AML-193 (cell line): ENCODE measurements at regions not wholly inside any gene's neighbourhood (a gene's known extent, or its start where the extent isn't known, plus 50 kb on each side); places are given as distances from the start of the nearest gene placed in this dataset.
"Not testable (repeated sequence)": the region's sequence is repeated elsewhere in the genome, so short reads cannot be mapped to it uniquely, and the experiment has no call there.

Source experiments
- DNase-seq, 2 experiments: peaks; one replicate each; lab custom pipeline; 2025; lab: John Stamatoyannopoulos, UW

DNA sequence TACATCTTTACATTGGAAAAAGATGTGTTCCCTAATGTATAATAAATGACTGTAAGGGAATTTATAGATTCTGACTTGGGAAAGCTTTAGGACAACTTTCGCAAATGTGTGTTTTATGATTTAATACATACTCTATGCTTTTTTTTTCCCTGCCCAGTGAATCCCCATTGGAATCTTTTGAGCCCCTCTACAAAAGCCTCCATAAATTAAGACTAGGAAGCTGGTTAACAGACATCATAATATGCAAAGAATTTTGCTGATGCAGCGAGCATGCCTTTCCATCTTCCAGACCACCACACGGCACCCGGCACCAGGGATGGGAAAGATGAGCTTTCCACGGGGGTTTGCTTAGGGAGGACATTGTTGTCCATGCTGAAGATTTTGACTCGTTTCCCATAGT is 156.1 kb upstream of the IVNS1ABP start:
- no peak for DNase-seq

DNA sequence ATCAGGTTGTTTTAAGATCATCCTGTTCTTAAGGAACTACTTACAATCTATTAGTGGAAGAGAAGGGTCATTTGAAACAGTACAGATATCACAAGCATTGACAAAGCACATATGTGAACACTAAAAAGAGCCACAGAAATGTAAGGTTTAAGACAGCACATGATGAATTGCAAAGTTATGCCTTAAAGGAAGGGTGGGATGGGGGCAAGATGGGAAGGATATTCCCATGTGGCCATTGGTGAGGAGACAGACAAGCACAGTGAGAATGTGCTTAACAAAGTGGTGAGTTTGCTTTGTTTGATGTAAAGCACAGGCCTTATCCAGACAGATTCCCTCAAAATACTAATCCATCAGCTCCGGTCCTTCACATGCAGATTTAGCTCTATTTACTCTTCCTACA is 151.6 kb upstream of the IVNS1ABP start:
- DNase-seq = no peak

DNA sequence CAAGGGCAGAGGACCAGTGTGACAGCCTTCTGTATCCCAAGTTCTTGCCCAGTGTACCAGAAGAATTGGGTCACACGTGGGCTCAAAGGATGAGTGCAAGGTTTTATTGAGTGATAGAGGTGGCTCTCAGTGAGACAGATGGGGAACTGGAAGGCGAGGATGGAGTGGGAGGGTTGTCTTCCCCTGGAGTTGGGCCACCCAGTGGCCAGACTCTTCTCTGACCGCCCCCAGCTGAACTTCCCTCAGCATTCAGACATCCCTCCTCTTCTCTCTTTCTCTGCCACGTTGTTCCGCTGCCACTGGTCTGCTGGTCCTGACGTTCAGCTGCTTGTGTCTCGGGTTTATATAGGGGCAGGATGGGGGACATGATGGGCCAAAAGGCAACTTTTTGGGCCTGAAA is 150.1 kb upstream of the IVNS1ABP start:
- DNase-seq = no peak

DNA sequence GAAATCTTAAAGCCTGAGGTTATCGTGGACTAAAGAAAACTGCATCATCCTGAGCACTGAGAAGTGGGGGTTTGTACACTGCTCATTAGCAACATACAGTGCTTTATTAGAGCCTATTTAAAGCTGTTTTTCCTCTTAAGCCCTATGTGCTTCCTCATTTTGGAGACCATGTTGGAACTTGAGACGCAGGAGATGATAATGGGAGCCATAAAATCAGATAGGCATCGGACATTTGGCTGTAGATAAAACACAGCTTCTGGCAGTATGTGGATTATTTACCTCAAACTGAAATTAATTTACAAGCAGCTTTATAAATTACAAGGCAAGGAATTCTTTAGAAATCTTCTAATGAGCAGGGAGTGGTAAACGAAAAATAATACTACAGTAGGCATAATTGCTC is 147.7 kb upstream of the IVNS1ABP start:
- DNase-seq = no peak

DNA sequence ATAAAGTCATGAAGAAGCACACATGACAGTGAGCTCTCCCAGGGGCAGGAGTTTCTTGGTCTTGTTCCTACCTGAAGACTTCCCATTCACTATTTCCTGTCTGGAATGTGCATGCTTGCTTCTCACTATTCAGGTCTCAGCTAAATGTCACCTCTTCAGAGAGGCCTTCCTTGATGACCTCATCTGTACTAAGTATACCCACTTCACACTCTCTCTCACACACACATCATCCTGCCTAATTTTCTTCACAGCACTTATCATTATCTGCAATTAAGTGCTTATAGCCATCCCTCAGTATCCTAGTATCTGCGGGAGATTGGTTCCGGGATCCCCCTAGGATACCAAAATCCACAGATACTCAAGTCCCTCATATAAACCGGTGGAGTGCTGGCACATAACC is 146.4 kb upstream of the IVNS1ABP start:
- no peak for DNase-seq

DNA sequence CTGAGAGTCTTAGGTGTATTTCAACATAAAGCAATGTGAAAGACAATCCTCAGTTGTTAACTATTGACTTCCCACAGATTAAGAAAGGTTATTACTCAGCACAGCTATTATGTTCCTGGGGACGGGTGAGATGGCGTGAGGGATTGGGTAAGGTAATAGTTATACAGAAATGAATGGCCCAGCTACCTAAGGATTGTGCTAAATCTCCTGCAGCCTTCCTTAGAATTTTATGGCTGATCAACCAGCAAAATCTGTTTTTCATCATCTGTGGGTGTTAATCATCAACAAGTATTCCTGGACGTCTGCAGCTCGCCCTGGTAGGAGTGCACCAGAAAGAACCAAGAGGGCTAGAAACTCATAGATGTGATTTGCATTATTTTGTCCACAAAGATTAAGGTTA is 146.0 kb upstream of the IVNS1ABP start:
- no peak for DNase-seq

DNA sequence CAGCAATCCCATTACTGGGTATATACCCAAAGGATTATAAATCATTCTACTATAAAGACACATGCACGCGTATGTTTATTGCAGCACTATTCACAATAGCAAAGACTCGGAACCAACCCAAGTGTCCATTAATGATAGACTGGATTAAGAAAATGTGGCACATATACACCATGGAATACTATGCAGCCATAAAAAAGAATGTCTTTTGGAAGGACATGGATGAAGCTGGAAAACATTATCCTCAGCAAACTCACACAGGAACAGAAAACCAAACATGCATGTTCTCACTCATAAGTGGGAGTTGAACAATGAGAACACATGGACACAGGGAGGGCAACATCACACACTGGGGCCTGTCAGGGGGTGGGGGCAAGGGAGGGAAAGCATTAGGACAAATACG is 143.7 kb upstream of the IVNS1ABP start:
- not testable (repeated sequence) for DNase-seq

DNA sequence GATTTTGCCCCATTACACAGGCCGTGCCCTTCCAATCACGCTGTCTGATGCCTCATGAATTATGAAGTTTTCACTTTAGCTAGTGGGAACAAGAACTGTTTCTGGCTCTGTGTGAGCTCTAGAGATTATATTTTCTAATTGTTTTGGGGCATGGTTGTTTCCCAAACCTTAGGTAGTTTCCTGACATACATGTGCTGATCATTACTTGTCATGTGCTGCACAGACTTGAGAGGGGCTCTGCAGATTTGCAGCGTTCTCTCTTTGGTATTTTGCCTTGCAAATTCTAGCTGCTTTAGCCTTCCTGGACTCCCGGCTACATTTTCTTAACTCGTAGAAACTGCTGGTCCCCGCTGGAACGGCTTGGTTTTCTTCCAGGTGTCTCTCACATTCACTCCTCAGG is 142.1 kb upstream of the IVNS1ABP start:
- no peak for DNase-seq

DNA sequence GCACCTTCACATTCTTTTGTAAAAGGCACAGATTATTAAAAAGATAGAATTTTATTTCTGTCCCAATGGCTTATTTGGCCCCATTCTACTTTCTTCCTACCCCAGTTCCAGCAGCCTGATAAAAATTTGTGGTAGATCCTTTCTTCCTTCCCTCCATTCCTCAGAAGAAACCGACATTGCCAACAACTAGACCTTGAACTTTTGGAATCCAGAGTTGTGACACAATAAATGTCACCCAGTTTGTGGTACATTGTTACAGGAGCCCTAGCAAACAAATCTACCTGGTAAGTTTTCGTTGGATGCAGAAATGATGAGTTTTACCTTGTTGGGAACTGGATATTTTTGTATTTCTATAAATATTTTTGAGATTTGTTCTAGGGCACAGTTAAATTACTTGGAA is 141.6 kb upstream of the IVNS1ABP start:
- no peak for DNase-seq

DNA sequence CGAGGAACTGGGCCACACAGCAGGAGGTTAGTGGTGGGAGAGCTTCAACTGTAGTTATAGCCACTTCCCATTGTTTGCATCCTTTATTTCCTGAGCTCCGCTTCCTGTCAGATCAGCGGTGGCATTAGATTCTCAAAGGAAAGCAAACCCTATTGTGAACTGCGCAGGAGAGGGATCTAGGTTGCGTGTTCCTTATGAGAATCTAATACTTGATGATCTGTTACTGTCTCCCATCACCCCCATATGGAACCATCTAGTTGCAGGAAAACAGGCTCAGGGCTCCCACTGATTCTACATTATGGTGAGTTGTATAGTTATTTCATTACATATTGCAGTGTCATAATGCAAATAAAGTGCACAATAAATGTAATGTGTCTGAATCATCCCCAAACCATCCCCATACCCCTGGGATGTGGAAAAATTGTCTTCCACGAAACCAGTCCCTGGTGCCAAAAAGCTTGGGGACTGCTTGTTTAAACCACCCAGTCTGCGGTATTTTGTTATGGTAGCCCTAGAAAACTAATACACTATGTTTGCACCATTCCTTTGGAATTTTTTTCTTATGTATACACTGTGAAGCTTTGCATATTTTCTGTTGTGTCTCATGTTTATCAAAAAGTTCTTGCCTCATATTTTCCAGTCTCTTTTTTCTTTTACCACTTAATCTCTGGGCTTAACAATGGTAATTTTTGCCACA is 136.6 kb upstream of the IVNS1ABP start:
- DNase-seq = no peak

DNA sequence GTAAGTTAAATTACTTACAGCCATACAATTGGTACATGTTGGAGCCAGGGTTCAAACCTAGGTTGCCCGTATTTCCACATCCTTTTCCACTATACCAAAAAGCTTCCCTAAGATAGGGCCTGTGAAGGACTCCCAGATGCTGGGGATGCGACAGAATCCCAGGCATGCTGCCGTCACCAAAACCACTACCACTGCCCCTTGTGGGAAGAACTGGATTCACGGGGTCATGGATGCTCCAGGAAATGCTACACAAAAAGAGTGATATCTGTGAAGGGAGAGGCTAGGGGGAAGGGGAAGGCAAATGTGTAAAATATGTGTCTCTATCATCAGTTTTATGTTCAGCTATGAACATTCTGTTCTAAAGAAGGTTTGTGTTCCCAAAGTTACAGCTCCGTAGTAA is 133.9 kb upstream of the IVNS1ABP start:
- DNase-seq = no peak

DNA sequence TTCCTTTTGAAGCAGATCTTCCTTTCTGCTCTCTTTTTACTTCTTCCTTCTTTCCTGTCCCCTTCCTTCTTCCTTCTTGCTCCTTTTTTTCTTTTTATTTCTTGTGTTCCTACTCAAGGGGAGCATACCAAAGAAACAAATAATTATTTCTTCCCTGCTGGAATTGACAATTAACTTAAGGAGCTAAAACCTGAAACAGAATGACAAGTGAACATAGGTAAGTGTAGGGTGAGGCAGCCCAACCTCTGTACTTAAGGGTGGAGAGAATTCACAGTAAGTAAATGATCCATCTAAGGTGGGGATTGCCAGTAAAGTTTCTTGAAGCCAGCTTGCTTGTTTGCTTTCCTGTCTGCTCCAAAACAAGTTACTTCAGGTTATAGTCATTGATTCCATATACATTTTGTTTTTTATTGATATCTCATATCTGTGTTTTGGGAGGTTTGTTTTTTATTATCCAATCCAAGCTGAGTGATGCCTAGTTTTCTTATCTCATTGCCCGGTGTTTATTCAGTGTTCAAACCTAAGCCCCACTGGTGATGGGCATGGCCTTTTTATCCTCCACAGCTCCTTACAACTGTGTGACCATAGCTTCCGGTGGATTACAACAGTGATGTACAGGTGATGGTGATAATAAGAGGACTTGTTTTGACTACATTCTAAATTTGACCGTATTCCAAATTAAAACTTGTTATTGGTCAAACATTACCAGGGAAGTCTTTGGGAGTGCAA is 133.2 kb upstream of the IVNS1ABP start:
- no peak for DNase-seq

DNA sequence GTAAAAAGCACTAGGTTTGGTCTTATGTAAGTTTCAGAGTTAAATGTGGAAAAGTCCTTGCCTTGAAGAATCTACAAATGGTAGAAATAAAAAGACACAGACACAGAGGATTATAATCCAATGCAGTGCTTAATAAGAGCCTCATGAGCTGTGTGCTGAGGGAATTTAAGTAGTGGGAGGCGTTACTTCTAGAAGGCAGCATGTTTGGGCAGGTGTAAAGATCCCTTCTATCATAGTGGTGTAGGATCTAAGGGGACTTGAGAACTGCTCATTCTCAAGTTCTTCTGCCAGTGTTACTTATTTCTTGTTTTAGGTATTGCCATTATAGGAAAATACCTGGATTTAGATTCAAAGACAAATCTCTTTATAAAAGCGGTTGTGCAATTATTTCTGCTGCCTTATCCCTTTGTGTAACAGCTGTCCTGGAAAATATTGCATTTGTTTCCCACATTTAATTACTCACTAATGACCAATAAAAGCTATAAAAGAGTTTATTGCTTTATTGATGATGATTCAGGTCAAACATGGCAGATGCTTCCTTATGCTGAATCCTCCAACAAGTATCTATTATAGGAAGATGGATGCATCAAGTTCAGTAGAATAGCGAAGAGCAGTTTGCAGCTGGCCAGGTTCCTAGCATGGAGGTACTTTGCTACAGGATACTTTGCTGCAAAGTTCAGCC is 132.5 kb upstream of the IVNS1ABP start:
- DNase-seq = no peak

DNA sequence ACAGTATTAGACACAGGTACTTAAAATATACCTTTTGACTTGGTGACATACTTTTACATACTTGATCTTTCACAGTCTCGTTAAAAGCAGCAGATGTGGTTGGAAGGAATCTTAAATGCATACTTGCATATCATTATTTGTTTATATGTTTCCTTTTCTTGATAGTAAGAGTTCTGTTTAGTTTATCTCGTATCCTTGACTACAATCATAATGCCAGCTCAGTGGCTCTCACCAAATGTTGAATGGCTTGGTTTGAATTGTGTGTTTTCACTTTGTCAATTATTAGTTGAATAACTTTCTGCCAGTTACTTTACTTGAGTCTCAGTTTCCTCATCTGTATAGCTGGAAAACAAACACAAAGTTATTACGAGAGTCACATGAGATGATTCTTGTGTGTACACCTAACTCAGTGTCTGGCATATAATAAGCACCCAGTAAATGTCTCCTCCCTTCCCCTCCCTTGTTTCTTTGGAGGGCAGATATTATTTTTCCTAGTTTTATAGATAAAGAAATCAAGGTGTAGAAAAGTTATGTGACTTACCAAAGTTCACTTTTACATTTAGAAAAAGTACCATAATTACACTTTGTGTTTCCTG is 131.6 kb upstream of the IVNS1ABP start:
- no peak for DNase-seq

DNA sequence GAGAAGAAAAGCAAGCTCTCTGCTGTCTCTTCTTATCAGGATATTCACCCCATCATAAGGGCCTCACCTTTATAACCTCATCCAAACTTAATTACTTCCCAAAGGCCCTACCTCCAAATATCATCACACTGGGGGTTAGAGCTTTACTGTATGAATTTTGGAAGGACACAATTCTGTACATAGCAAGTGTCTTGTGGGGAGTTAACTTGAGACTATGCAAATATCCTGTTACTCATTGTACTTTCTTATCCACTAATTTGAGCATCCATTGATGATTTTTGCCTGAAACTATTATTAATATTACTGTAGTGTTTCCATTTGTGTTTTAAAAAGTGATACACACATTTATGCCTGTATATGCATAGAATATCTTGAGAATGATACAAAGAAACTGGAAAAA is 129.1 kb upstream of the IVNS1ABP start:
- DNase-seq = no peak

DNA sequence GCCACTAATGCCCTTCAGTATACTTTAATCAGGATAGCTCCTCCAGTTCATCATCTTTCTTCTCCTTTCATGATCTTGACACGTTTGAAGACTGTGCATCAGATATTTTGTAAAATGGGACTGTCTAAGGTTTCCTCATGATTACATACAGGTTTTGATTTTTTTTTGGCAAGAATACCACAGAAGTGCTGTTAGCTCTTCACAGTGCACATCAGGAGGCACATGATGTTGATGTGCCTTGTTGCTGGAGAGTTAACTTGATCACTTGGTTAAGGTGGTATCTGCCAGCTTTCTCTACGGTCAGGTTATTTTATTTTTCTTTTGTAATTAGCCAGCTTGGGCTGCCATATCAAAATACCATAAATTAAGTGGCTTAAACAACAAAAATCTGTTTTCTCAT is 128.6 kb upstream of the IVNS1ABP start:
- no peak for DNase-seq

DNA sequence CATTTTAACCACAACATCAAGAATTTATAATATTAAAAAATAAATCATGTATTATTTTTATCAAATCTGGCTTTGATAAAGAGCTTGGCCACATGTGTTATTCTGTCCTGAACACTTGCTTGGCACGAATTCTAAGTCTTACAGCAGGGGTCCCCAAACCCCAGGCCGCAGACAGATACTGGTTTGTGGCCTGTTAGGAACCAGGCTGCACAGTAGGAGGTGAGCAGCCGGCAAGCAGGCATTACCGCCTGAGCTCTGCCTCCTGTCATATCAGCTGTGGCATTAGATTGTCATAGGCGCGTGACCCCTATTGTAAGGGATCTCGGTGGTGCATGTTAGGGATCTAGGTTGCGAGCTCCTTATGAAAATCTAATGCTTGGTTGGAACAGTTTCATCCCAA is 127.6 kb upstream of the IVNS1ABP start:
- no peak for DNase-seq

DNA sequence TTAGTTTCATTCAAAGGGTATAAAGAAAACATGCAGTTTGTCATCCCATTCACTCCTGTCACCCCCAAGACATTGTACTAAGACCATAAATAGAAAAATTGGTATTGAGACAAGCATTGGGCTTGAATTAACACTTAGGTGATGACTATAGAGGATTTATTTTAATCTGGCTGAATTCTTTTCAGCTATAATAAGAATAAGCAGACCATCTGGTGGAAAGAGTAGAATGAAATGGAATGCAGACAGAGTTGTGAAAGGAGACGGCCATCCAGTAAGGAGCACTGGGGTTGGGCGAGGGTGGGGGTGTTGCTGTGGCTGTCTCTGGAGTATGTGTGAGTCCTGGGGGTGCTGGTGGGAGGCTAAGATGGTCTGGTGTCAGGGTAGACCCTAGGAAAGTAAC is 125.0 kb upstream of the IVNS1ABP start:
- DNase-seq = no peak

DNA sequence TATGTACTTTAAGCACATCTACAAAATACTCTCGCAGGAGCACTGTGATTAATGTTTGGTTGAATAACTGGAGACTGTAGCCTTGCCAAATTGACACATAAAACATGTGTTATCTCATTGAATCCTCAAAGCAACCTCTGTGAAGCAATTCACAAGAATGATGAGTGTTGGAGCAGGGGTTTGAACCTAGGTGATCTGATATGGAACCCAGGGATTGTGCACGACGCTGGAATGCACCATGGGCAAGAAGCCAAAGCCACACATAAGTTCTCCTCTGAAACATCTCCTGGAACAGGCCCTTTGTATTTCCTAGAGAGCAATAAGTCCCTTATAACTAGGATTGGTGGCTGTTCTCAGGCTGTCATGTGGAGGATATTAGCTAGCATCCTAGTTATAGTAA is 124.6 kb upstream of the IVNS1ABP start:
- DNase-seq = no peak

DNA sequence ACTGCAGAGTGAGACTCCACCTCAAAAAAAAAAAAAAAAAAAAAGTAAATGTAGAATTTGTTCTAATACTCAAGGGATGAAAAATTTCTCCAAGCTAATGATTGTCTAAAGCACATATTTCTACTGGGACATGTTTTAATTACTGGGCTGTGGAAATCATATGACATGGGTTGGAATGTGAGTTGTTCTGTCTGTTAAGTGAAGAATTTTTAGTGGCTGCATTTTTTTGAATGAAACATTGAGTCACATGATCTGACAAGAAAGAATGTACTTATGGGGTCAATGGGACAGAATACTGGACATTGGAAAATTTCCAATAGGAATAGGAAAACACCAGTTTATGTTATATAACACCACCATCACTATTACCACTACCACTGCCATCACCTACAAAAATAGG is 123.8 kb upstream of the IVNS1ABP start:
- DNase-seq = no peak

DNA sequence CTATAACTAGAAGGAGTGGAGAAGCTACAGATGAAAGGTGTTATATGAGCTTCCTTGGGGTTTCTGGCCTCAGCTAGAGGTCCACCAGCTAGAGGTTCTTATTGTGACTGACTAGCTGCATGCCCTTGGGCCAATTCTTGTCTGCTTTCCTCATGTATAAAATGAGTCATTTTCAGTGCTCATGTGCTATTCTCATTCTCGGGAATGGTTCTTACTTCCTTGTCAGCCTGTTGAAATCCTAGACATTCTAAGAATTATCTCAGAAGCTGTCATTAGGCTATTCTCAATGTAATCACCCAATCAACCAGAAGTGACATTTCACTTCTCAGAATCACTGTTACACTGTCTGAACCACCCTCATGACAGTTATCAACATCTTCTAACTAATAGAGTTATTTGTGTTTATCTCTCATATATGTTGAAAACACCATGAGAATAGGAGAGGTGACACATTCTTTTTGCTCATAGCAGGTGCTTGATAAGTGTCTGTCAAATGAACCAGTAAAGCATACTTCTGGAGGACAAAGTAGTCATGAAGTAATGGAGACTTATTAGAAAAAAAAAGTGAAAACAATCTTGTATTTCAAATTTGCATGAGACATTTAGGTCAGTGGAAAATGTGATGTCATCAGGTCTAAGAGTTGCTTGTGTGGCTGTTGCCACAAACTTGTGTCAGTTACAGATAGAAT is 122.8 kb upstream of the IVNS1ABP start:
- peak; percentile 93 for DNase-seq

DNA sequence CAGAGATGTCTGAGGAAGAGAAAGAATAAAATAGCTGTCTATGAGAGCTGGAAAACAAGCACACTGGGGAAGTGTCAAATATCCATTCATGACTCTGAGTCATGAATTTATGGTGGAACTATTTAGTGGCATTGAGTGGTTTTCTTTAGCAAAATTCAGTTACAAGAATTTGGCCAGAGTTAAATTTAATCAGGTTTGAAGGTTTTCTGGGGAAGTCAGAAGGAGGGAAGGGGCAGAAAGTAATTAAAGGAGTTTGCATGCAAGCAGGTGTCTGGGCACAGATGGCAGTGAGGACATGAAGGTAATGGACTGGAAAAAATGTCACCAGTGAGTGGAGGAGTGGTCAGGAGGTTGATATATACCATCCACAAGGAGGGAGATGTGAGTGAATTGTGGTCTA is 121.9 kb upstream of the IVNS1ABP start:
- DNase-seq = no peak
